K562 (cell line): ENCODE measurements at regions not wholly inside any gene's neighbourhood (a gene's known extent, or its start where the extent isn't known, plus 50 kb on each side); places are given as distances from the start of the nearest gene placed in this dataset.

Source experiments
- ATAC-seq: fragments of 200-7000 bp; cut with Tn5 transposase; 3 replicates; pipeline ENCODE4 v1.9.1; 2020; ENCODE audit warnings: moderate library complexity
- BruUV-seq: library from RNA; stranded (reverse); fragments of 400-500 nt; replicated peaks from 2 replicates; lab custom pipeline; 2021; lab: Mats Ljungman, UMichigan
- CTCF ChIA-PET: fragments of 300-600 bp; formaldehyde crosslinking; extraction: SDS; loops from one replicate; lab custom pipeline; 2021; ENCODE audit warnings: low intra/inter-chr PET ratio; lab: Yijun Ruan, JAX
- POLR2A ChIA-PET: fragments of 300-600, 350-650 bp; sonication (Branson Sonifier 250); formaldehyde crosslinking; extraction: SDS; loops from one replicate; lab custom pipeline; 2021; ENCODE audit warnings: antibody characterized with exemption, inconsistent platforms; lab: Yijun Ruan, JAX
- DNase-seq, 4 experiments: peaks; one replicate each; pipeline versions ENCODE4 v3.0.0 to v3.0.0-alpha.2; 2011 to 2018; ENCODE audit warnings: low spot score in 3 of 4, mixed read lengths in 3 of 4; ENCODE audit errors: extremely low read depth in 1 of 4
- FAIRE-seq: peaks from 2 replicates; lab custom pipeline; 2011; peaks lifted over from hg19 to GRCh38; lab: Jason Lieb, UNC
- H2AFZ ChIP-seq: 2 replicates; pipeline ENCODE4 v1.6.0; 2011; ENCODE audit warnings: low read depth, low read length, control low read depth, inconsistent platforms
- H3K27ac ChIP-seq: fragments of 200-600 bp; 3 replicates; pipeline ENCODE4 v1.8.0; 2011; ENCODE audit warnings: low read depth, mild to moderate bottlenecking, control low read depth, inconsistent platforms, low read length, moderate library complexity, mixed read lengths; ENCODE audit errors: extremely low read depth
- H3K27me3 ChIP-seq, 2 experiments: fragments of 300-600 bp in 1 of 2; 2 replicates in 1 of 2; 3 replicates in 1 of 2; pipeline versions ENCODE4 v1.6.0 to v1.8.0; 2011; ENCODE audit warnings: inconsistent platforms in 2 of 2, low read length in 2 of 2, mild to moderate bottlenecking in 1 of 2, mixed read lengths in 1 of 2, moderate library complexity in 1 of 2; ENCODE audit not compliant: control insufficient read depth in 2 of 2, insufficient read depth in 2 of 2
- H3K36me3 ChIP-seq: fragments of 300-600 bp; 3 replicates; pipeline ENCODE4 v1.8.0; 2011; ENCODE audit warnings: mild to moderate bottlenecking, low read length, inconsistent platforms; ENCODE audit not compliant: control insufficient read depth, insufficient read depth
- H3K4me1 ChIP-seq, 2 experiments: fragments of 200-600 bp in 1 of 2; replicated peaks in 1 of 2; 2 replicates in 1 of 2; 3 replicates in 1 of 2; pipeline versions ENCODE4 v1.5.1 to v1.8.0; 2011; ENCODE audit warnings: inconsistent platforms in 2 of 2, low read length in 2 of 2, mild to moderate bottlenecking in 1 of 2, mixed read lengths in 1 of 2, moderate library complexity in 1 of 2; ENCODE audit not compliant: control insufficient read depth in 2 of 2, insufficient read depth in 2 of 2
- H3K4me2 ChIP-seq: 2 replicates; pipeline ENCODE4 v1.6.1; 2011; ENCODE audit warnings: low read length, control low read depth, inconsistent platforms, mixed read lengths; ENCODE audit not compliant: insufficient read depth
- H3K4me3 ChIP-seq: fragments of 200-600 bp; sonication (generic), shearing (Covaris generic); 2 replicates; pipeline ENCODE4 v1.5.1; 2016; ENCODE audit warnings: control low read depth, inconsistent platforms
- H3K79me2 ChIP-seq: fragments of 200-600 bp; 3 replicates; pipeline ENCODE4 v1.8.0; 2011; ENCODE audit warnings: low read length, inconsistent platforms; ENCODE audit not compliant: control insufficient read depth, insufficient read depth
- H3K9ac ChIP-seq, 2 experiments: 2 replicates each; pipeline versions ENCODE4 v1.6.0 to v1.6.1; 2011; ENCODE audit warnings: low read depth in 2 of 2, low read length in 2 of 2, control low read depth in 1 of 2, inconsistent platforms in 1 of 2, mild to moderate bottlenecking in 1 of 2, mixed read lengths in 1 of 2; ENCODE audit not compliant: insufficient read depth in 1 of 2
- H3K9me1 ChIP-seq: one replicate; pipeline ENCODE4 v1.6.0; 2011; ENCODE audit warnings: inconsistent platforms, mild to moderate bottlenecking, low read length, moderate library complexity; ENCODE audit not compliant: control insufficient read depth, insufficient read depth
- H3K9me3 ChIP-seq: replicated peaks from 2 replicates; pipeline ENCODE4 v1.5.1; 2011; ENCODE audit warnings: low read depth, low read length, inconsistent platforms; ENCODE audit not compliant: control insufficient read depth, insufficient read depth
- H4K20me1 ChIP-seq: replicated peaks from 2 replicates; pipeline ENCODE4 v1.6.1; 2011; ENCODE audit warnings: low read length, inconsistent platforms, mixed read lengths; ENCODE audit not compliant: control insufficient read depth, insufficient read depth
- GATAD2B ChIP-seq: fragments of 450-650 bp; IDR thresholded peaks from 2 replicates; pipeline ENCODE4 v1.6.1; 2017; ENCODE audit warnings: mild to moderate bottlenecking, borderline replicate concordance
- NR4A1 ChIP-seq, 2 experiments: fragments of 250-450 bp in 1 of 2; fragments of 450-650 bp in 1 of 2; sonication (Bioruptor Pico) in 1 of 2; IDR thresholded peaks; 2 replicates each; pipeline versions ENCODE4 v1.4.0 to v1.6.1; 2016 to 2020; ENCODE audit warnings: mild to moderate bottlenecking in 2 of 2, missing compliant biosample characterization in 1 of 2, missing genetic modification characterization in 1 of 2, moderate library complexity in 1 of 2
- RBFOX2 ChIP-seq: fragments of 200-400 bp; formaldehyde crosslinking; IDR thresholded peaks from 2 replicates; pipeline ENCODE4 v1.6.1; 2017; ENCODE audit warnings: low read depth, mild to moderate bottlenecking, low read length, moderate library complexity
- SLC30A9 ChIP-seq: fragments of 250-450 bp; sonication (Bioruptor Pico); IDR thresholded peaks from 2 replicates; pipeline ENCODE4 v1.8.0; 2022; ENCODE audit warnings: mild to moderate bottlenecking, moderate library complexity
- SP2 ChIP-seq: IDR thresholded peaks from 2 replicates; pipeline ENCODE4 v1.6.1; 2011; ENCODE audit warnings: mild to moderate bottlenecking, low read depth, low read length, moderate library complexity; ENCODE audit not compliant: poor library complexity, severe bottlenecking; ENCODE audit errors: extremely low read depth
- SREBF2 ChIP-seq: sonication (generic); formaldehyde crosslinking; IDR thresholded peaks from 2 replicates; pipeline ENCODE4 v1.4.0; 2020; ENCODE audit warnings: mild to moderate bottlenecking, missing genetic modification reagents
- TAF1 ChIP-seq: IDR thresholded peaks from 2 replicates; pipeline ENCODE4 v1.6.1; 2011; ENCODE audit warnings: mild to moderate bottlenecking, low read length, moderate library complexity; ENCODE audit not compliant: insufficient read depth, control insufficient read depth, severe bottlenecking; ENCODE audit errors: extremely low read depth
- XRCC3 ChIP-seq: fragments of 450-650 bp; IDR thresholded peaks from 2 replicates; pipeline ENCODE4 v1.6.1; 2017; ENCODE audit warnings: mild to moderate bottlenecking, moderate library complexity
- ZEB2 ChIP-seq: fragments of 450-650 bp; IDR thresholded peaks from 2 replicates; pipeline ENCODE4 v1.6.1; 2016
- WGBS: fragments of 100-300 bp; shearing (Covaris generic); methylation state at CpG from one replicate; pipeline ENCODE4 v1.1.6; 2016; ENCODE audit warnings: low coverage, mixed read lengths; ENCODE audit not compliant: insufficient coverage; ENCODE audit errors: missing lambda C conversion rate; 5-methylcytosine and 5-hydroxymethylcytosine counted together
- in situ Hi-C: fragments of 300-500 bp; cut with MboI; formaldehyde crosslinking; loops from 4 replicates; pipeline ENCODE4 v1.15.0; 2018; ENCODE audit warnings: inconsistent platforms, mixed read lengths
- intact Hi-C: fragments of 100-400 bp; cut with micrococcal nuclease; formaldehyde crosslinking; loops from 2 replicates; pipeline ENCODE4 v1.14.2; 2022
- TF ChIP-seq, protein P1 (sequence below): fragments of 450-650 bp; IDR thresholded peaks from 2 replicates; pipeline ENCODE4 v1.6.1; 2018; ENCODE audit not compliant: partially characterized antibody
- TF ChIP-seq, protein P2 (sequence below): fragments of 450-650 bp; formaldehyde crosslinking; IDR thresholded peaks from 2 replicates; pipeline ENCODE4 v1.4.0; 2022; ENCODE audit warnings: missing genetic modification characterization

DNA sequence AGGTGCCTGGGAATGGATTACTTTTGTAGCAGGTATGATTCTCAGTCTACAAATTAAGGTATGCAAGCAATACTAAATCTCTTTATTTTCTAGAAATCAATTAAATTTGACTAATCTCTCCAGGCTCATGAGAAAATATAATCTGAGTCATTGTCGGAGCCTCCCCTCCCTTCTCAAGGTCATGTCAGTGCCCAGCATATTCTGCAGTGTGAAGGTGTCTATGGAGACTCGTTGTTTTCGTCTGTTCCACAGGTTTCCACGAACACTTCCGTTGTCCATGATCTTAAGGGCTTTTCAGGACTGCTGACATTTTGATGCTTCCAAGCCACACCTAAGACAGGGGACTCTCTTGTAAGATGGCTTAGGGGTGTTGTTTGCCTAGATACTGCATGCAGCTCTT is 56.6 kb upstream of the SCOC start:
- ChIA-PET CTCF (no interaction called here), POLR2A (no interaction called here)
- BruUV-seq, result no TSS peak
- no peak overlapping the region for H2AFZ ChIP-seq
- TF ChIP-seq GATAD2B (no peak), ZEB2 (no peak)
- H3K79me2 ChIP-seq, result no peaks in the 10 kb centered on the region
- ATAC-seq (no peak), FAIRE-seq (no peak), DNase-seq (no peak)
- H4K20me1 ChIP-seq, result no peaks in the 10 kb centered on the region
- WGBS, result 4% methylated on average over 5 of the region's 5 CpGs
- no peaks in the 10 kb centered on the region for H3K4me1 ChIP-seq
- no peaks in the 10 kb centered on the region for H3K9me3 ChIP-seq
- no peak overlapping the region for H3K4me3 ChIP-seq
- no peaks in the 10 kb centered on the region for H3K9me1 ChIP-seq
- in situ Hi-C loops (no loop called here), intact Hi-C loops (no loop called here)
- no peak overlapping the region for H3K27ac ChIP-seq
- H3K27me3 ChIP-seq, result peaks cover 6 to 14% of the 10 kb centered on the region in 2 experiments; a peak in 3 of 5 replicates
- no peaks in the 10 kb centered on the region for H3K36me3 ChIP-seq
- no peak overlapping the region for H3K4me2 ChIP-seq
- no peak overlapping the region for H3K9ac ChIP-seq

DNA sequence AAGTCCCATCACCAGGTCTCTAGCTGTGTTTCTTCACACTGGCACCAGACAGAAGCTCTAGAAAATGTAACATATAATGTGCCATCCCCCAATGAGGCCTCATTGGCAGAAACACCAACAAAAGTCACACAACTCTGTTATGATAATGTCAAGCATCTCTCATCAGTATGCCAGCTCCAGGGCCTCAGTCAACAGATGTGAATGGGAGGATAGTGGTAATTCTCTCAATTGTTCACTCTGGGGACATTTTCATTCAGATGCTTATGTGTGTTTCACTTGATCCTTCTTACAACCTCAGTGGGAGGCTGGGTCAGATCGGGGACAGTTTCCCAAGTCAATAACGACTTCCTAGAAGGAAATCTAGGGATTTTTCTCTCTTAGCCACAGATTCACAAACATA is 57.5 kb upstream of the SCOC start:
- Histone ChIP-seq H3K79me2 (no peaks in the 10 kb centered on the region), H4K20me1 (no peaks in the 10 kb centered on the region), H3K4me3 (no peak overlapping the region), H3K36me3 (no peaks in the 10 kb centered on the region), H3K27me3 (peaks cover 6 to 14% of the 10 kb centered on the region in 2 experiments; a peak in 3 of 5 replicates), H3K27ac (no peak overlapping the region), H3K9me1 (no peaks in the 10 kb centered on the region), H2AFZ (no peak overlapping the region), H3K4me1 (no peaks in the 10 kb centered on the region), H3K9me3 (no peaks in the 10 kb centered on the region), H3K4me2 (no peak overlapping the region), H3K9ac (no peak overlapping the region)
- WGBS, result 0% methylated on average over 2 of the region's 2 CpGs
- no TSS peak for BruUV-seq
- no peak for DNase-seq
- no peak for ATAC-seq
- no peak for FAIRE-seq
- POLR2A ChIA-PET, result no interaction called here
- CTCF ChIA-PET, result no interaction called here
- in situ Hi-C loops, result no loop called here
- intact Hi-C loops, result no loop called here
- TF ChIP-seq XRCC3, result no peak
- TF ChIP-seq, protein P1, sequence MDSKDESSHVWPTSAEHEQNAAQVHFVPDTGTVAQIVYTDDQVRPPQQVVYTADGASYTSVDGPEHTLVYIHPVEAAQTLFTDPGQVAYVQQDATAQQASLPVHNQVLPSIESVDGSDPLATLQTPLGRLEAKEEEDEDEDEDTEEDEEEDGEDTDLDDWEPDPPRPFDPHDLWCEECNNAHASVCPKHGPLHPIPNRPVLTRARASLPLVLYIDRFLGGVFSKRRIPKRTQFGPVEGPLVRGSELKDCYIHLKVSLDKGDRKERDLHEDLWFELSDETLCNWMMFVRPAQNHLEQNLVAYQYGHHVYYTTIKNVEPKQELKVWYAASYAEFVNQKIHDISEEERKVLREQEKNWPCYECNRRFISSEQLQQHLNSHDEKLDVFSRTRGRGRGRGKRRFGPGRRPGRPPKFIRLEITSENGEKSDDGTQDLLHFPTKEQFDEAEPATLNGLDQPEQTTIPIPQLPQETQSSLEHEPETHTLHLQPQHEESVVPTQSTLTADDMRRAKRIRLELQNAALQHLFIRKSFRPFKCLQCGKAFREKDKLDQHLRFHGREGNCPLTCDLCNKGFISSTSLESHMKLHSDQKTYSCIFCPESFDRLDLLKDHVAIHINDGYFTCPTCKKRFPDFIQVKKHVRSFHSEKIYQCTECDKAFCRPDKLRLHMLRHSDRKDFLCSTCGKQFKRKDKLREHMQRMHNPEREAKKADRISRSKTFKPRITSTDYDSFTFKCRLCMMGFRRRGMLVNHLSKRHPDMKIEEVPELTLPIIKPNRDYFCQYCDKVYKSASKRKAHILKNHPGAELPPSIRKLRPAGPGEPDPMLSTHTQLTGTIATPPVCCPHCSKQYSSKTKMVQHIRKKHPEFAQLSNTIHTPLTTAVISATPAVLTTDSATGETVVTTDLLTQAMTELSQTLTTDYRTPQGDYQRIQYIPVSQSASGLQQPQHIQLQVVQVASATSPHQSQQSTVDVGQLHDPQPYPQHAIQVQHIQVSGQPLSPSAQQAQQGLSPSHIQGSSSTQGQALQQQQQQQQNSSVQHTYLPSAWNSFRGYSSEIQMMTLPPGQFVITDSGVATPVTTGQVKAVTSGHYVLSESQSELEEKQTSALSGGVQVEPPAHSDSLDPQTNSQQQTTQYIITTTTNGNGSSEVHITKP, result no peak
- TF ChIP-seq SP2, result no peak
- no peak for TF ChIP-seq RBFOX2
- TF ChIP-seq NR4A1 (CRISPR knock-in tag; IDR thresholded peaks at IDR 0.05), result no peak
- TF ChIP-seq NR4A1 (tag; IDR thresholded peaks at IDR 0.05), result no peak
- TF ChIP-seq TAF1, result no peak
- TF ChIP-seq, protein P2, sequence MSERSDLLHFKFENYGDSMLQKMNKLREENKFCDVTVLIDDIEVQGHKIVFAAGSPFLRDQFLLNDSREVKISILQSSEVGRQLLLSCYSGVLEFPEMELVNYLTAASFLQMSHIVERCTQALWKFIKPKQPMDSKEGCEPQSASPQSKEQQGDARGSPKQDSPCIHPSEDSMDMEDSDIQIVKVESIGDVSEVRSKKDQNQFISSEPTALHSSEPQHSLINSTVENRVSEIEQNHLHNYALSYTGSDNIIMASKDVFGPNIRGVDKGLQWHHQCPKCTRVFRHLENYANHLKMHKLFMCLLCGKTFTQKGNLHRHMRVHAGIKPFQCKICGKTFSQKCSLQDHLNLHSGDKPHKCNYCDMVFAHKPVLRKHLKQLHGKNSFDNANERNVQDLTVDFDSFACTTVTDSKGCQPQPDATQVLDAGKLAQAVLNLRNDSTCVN (CRISPR knock-in tag), result no peak
- TF ChIP-seq SLC30A9 (CRISPR knock-in tag), result no peak
- TF ChIP-seq SREBF2 (CRISPR knock-in tag), result no peak
